22Rv1 (cell line): ENCODE measurements at regions not wholly inside any gene's neighbourhood (a gene's known extent, or its start where the extent isn't known, plus 50 kb on each side); places are given as distances from the start of the nearest gene placed in this dataset.

Source experiments
- ZFX ChIP-seq: fragments of 450-650 bp; IDR thresholded peaks from 2 replicates; pipeline ENCODE4 v1.6.1; 2017; ENCODE audit warnings: antibody characterized with exemption, borderline replicate concordance
- TF ChIP-seq, protein P1 (sequence below): fragments of 450-650 bp; IDR thresholded peaks from 2 replicates; pipeline ENCODE4 v1.5.1; 2017; ENCODE audit warnings: mild to moderate bottlenecking

DNA sequence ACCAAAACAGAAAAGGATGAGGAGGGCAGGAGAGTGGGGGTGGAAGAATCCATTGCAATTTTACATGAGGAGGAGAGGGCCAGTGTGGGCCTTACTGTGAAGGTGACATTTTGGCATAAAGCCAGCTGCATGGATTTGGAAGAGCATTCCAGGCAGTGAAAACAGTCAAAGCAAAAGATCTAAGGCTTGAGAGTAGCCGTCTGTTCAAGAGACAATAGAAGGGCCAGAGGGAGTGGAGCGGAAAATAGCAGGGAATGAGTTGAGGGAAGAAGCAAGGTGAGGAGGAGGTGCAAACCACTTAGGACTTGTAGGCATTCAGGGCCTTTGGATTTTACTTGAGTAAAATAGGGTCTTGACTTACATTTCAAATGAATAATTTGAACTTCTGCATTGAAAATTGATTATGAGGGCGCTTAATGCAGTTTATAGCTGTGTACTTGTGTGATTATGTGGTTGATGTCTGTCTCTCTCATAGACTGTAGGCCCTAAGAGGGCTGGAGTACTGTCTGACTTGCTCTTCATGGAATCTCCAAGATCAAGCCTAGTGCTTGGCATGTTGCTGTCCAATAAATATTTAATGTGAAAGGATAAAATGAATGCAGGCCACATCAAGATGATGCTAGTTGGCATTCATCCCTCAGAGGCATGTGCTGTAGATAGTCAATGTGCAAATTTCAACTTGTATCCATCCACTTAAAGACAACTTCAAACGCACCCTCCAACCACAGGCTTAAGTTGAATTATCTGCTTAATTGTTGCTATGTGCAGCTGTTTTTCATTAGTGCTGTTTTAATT, 772.1 kb upstream of the RBFOX1 start:
- TF ChIP-seq, protein P1, sequence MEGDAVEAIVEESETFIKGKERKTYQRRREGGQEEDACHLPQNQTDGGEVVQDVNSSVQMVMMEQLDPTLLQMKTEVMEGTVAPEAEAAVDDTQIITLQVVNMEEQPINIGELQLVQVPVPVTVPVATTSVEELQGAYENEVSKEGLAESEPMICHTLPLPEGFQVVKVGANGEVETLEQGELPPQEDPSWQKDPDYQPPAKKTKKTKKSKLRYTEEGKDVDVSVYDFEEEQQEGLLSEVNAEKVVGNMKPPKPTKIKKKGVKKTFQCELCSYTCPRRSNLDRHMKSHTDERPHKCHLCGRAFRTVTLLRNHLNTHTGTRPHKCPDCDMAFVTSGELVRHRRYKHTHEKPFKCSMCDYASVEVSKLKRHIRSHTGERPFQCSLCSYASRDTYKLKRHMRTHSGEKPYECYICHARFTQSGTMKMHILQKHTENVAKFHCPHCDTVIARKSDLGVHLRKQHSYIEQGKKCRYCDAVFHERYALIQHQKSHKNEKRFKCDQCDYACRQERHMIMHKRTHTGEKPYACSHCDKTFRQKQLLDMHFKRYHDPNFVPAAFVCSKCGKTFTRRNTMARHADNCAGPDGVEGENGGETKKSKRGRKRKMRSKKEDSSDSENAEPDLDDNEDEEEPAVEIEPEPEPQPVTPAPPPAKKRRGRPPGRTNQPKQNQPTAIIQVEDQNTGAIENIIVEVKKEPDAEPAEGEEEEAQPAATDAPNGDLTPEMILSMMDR = no peak
- no peak for TF ChIP-seq ZFX
